ENCODE measurements at regions not wholly inside any gene's neighbourhood (a gene's known extent, or its start where the extent isn't known, plus 50 kb on each side); places are given as distances from the start of the nearest gene placed in this dataset.

DNA sequence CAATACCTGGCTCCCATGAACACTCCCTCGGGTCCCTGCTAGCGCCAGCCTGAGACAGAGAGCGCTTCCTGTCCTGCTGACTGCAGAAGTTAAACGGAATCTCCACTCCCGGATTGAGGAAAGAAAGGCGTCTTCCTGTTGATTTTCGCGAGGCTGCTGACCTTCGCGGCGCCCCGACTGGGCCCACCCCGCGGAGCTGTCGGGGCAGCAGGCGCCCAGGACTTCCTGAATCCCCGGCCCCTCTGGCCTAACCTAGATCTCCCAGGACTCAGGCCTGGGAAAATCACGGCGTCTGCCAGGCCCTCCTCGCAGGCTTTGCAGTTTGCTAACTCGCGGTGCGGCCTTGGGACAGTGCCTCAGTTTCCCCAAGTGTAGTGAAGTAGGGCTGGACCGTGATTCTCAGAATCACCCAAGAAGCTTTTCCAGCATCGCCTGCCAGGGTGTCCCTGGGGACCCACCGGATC, 108.8 kb downstream of the KCTD15 start:
- Histone ChIP-seq H2AFZ (ENCODE audit: low read length) (no peak overlapping the region), H3K79me2 (ENCODE audit: insufficient read depth, low read length) (no peaks in the 10 kb centered on the region), H3K4me3 (ENCODE audit: low read length, poor library complexity, severe bottlenecking) (no peak overlapping the region), H3K27me3 (ENCODE audit: insufficient read depth, low read length, poor library complexity, severe bottlenecking) (no peaks in the 10 kb centered on the region), H3K9me2 (replicated peaks; ENCODE audit: low read depth, low read length) (no peaks in the 10 kb centered on the region), H3K9ac (ENCODE audit: low read depth, low read length, poor library complexity, severe bottlenecking) (no peak overlapping the region), H3K9me3 (ENCODE audit: insufficient read depth, low read depth, low read length) (peaks cover 2% of the 10 kb centered on the region; the same call in 1 of the 2 replicates), H3K36me3 (ENCODE audit: insufficient read depth, low read length) (no peaks in the 10 kb centered on the region), H3K4me2 (ENCODE audit: low read depth, low read length, poor library complexity, severe bottlenecking) (no peak overlapping the region), H3K4me1 (ENCODE audit: insufficient read depth, low read length, poor library complexity, severe bottlenecking) (no peaks in the 10 kb centered on the region), H3F3A (ENCODE audit: low read depth) (no peaks in the 10 kb centered on the region), H4K20me1 (ENCODE audit: insufficient read depth, low read length, poor library complexity, severe bottlenecking) (no peaks in the 10 kb centered on the region)
- no peak for TF ChIP-seq EZH2phosphoT487 (IDR thresholded peaks at IDR 0.05; ENCODE audit: borderline replicate concordance)
- TF ChIP-seq, protein P1, sequence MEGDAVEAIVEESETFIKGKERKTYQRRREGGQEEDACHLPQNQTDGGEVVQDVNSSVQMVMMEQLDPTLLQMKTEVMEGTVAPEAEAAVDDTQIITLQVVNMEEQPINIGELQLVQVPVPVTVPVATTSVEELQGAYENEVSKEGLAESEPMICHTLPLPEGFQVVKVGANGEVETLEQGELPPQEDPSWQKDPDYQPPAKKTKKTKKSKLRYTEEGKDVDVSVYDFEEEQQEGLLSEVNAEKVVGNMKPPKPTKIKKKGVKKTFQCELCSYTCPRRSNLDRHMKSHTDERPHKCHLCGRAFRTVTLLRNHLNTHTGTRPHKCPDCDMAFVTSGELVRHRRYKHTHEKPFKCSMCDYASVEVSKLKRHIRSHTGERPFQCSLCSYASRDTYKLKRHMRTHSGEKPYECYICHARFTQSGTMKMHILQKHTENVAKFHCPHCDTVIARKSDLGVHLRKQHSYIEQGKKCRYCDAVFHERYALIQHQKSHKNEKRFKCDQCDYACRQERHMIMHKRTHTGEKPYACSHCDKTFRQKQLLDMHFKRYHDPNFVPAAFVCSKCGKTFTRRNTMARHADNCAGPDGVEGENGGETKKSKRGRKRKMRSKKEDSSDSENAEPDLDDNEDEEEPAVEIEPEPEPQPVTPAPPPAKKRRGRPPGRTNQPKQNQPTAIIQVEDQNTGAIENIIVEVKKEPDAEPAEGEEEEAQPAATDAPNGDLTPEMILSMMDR (conservative IDR thresholded peaks at IDR 0.05; ENCODE audit: low read length), result no peak

- TF ChIP-seq, protein P1 (conservative IDR thresholded peaks at IDR 0.05; ENCODE audit: low read length), result no peak
- TF ChIP-seq EZH2phosphoT487 (IDR thresholded peaks at IDR 0.05; ENCODE audit: borderline replicate concordance), result no peak
- no peaks in the 10 kb centered on the region for H3K36me3 ChIP-seq (ENCODE audit: insufficient read depth, low read length)
- peaks cover 2% of the 10 kb centered on the region; the same call in 1 of the 2 replicates for H3K9me3 ChIP-seq (ENCODE audit: insufficient read depth, low read depth, low read length)
- no peaks in the 10 kb centered on the region for H3K27me3 ChIP-seq (ENCODE audit: insufficient read depth, low read length, poor library complexity, severe bottlenecking)
- no peaks in the 10 kb centered on the region for H3K9me2 ChIP-seq (replicated peaks; ENCODE audit: low read depth, low read length)
- no peak overlapping the region for H3K4me2 ChIP-seq (ENCODE audit: low read depth, low read length, poor library complexity, severe bottlenecking)
- no peak overlapping the region for H2AFZ ChIP-seq (ENCODE audit: low read length)
- H3F3A ChIP-seq (ENCODE audit: low read depth), result no peaks in the 10 kb centered on the region
- no peaks in the 10 kb centered on the region for H3K4me1 ChIP-seq (ENCODE audit: insufficient read depth, low read length, poor library complexity, severe bottlenecking)
- H3K9ac ChIP-seq (ENCODE audit: low read depth, low read length, poor library complexity, severe bottlenecking), result no peak overlapping the region
- no peak overlapping the region for H3K4me3 ChIP-seq (ENCODE audit: low read length, poor library complexity, severe bottlenecking)
- H3K79me2 ChIP-seq (ENCODE audit: insufficient read depth, low read length), result no peaks in the 10 kb centered on the region
- no peaks in the 10 kb centered on the region for H4K20me1 ChIP-seq (ENCODE audit: insufficient read depth, low read length, poor library complexity, severe bottlenecking)
These were observed 109.4 kb downstream of the KCTD15 start for GRCh38 chr19:33905937-33906577.

DNA sequence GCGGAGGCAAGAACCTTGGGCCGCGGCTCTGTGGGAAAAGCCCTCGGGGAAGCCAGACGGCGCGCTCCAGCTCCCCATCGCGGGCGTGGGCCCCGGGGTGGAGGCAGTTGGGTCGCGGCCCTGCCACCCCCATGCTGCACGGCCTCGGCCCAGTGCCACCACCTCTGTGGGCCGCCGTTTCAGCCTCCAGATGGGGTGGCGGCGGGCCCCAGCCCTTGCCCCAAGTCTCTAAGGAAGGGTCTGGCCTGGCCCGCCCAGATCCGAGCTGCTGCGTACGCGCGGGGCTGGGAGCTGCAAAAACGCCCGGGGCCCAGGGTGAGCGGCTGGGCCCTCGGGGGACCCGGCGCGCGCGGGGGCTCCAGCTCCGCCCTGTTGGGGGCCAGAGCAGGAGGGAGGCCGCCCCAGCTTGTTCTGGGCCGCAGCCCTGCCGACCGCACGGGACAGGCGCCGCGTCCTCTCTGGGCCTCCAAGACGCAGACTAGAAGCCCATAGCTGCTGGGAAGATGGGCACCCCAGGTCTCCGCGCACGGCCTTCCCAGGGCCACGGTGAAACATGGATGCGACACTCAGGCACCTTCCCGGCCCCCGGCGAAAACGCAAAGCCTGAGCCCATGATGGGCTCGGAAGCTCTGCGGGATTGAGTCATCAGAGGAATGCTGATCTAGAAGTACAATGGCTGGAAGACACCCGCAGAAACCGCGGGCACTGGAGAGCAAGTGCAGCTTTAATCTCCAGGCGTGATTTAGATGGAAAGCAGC, 110.1 kb downstream of the KCTD15 start:
- H3K4me2 ChIP-seq (ENCODE audit: low read depth, low read length, poor library complexity, severe bottlenecking), result no peak overlapping the region
- no peaks in the 10 kb centered on the region for H3K4me1 ChIP-seq (ENCODE audit: insufficient read depth, low read length, poor library complexity, severe bottlenecking)
- no peak overlapping the region for H3K9ac ChIP-seq (ENCODE audit: low read depth, low read length, poor library complexity, severe bottlenecking)
- H3K79me2 ChIP-seq (ENCODE audit: insufficient read depth, low read length), result no peaks in the 10 kb centered on the region
- no peak overlapping the region for H3K4me3 ChIP-seq (ENCODE audit: low read length, poor library complexity, severe bottlenecking)
- no peak for TF ChIP-seq EZH2phosphoT487 (IDR thresholded peaks at IDR 0.05; ENCODE audit: borderline replicate concordance)
- TF ChIP-seq, protein P1 (conservative IDR thresholded peaks at IDR 0.05; ENCODE audit: low read length), result no peak
- H3F3A ChIP-seq (ENCODE audit: low read depth), result no peaks in the 10 kb centered on the region
- peaks cover 2% of the 10 kb centered on the region; the same call in 1 of the 2 replicates for H3K9me3 ChIP-seq (ENCODE audit: insufficient read depth, low read depth, low read length)
- H3K9me2 ChIP-seq (replicated peaks; ENCODE audit: low read depth, low read length), result no peaks in the 10 kb centered on the region
- H3K36me3 ChIP-seq (ENCODE audit: insufficient read depth, low read length), result no peaks in the 10 kb centered on the region
- no peak overlapping the region for H2AFZ ChIP-seq (ENCODE audit: low read length)
- H3K27me3 ChIP-seq (ENCODE audit: insufficient read depth, low read length, poor library complexity, severe bottlenecking), result no peaks in the 10 kb centered on the region
- no peaks in the 10 kb centered on the region for H4K20me1 ChIP-seq (ENCODE audit: insufficient read depth, low read length, poor library complexity, severe bottlenecking)
